Ammon's horn (tissue), 1 donor: ENCODE measurements at regions not wholly inside any gene's neighbourhood (a gene's known extent, or its start where the extent isn't known, plus 50 kb on each side); places are given as distances from the start of the nearest gene placed in this dataset.
A peak's percentile ranks its signal among the peaks of the same experiment; 100 is the strongest.

ENCODE experiments used
- DNase-seq: peaks from one replicate; pipeline ENCODE4 v3.0.0-alpha.2; 2016; ENCODE audit warnings: low spot score

GRCh38 chr9:78601957-78602565 is 305.1 kb downstream of the PSAT1 start:
- DNase-seq, result peak; percentile 63

- no peak for DNase-seq
These were observed 308.4 kb downstream of the PSAT1 start for GRCh38 chr9:78605041-78606000.

GRCh38 chr9:78606001-78606379 is 309.1 kb downstream of the PSAT1 start:
- DNase-seq, result no peak

GRCh38 chr9:78607853-78608252 is 310.9 kb downstream of the PSAT1 start:
- DNase-seq, result no peak

GRCh38 chr9:78609450-78609849 is 312.5 kb downstream of the PSAT1 start:
- no peak for DNase-seq

GRCh38 chr9:78612091-78612490 is 315.2 kb downstream of the PSAT1 start:
- no peak for DNase-seq

- no peak for DNase-seq
These were observed 316.1 kb downstream of the PSAT1 start for GRCh38 chr9:78613006-78613405.

- no peak for DNase-seq
These were observed 318.0 kb downstream of the PSAT1 start for GRCh38 chr9:78614892-78615291.

- no peak for DNase-seq
These were observed 318.4 kb downstream of the PSAT1 start for GRCh38 chr9:78615372-78615771.

GRCh38 chr9:78618735-78619134 is 321.8 kb downstream of the PSAT1 start:
- DNase-seq, result no peak

- DNase-seq, result no peak
These were observed 323.4 kb downstream of the PSAT1 start for GRCh38 chr9:78620303-78620702.

GRCh38 chr9:78620764-78621163 is 323.8 kb downstream of the PSAT1 start:
- DNase-seq, result no peak

- no peak for DNase-seq
These were observed 325.2 kb downstream of the PSAT1 start for GRCh38 chr9:78622126-78622525.

- DNase-seq, result no peak
These were observed 330.0 kb downstream of the PSAT1 start for GRCh38 chr9:78626971-78627370.

- no peak for DNase-seq
These were observed 334.0 kb downstream of the PSAT1 start for GRCh38 chr9:78630966-78631365.

- no peak for DNase-seq
These were observed 343.8 kb downstream of the PSAT1 start for GRCh38 chr9:78640728-78641127.

GRCh38 chr9:78644359-78644758 is 347.4 kb downstream of the PSAT1 start:
- DNase-seq, result no peak

- DNase-seq, result no peak
These were observed 357.4 kb downstream of the PSAT1 start for GRCh38 chr9:78654324-78654723.

- no peak for DNase-seq
These were observed 366.4 kb downstream of the PSAT1 start for GRCh38 chr9:78663369-78663768.

GRCh38 chr9:78664370-78664769 is 367.4 kb downstream of the PSAT1 start:
- DNase-seq, result no peak

- no peak for DNase-seq
These were observed 370.0 kb downstream of the PSAT1 start for GRCh38 chr9:78666818-78667414.

- DNase-seq, result no peak
These were observed 371.4 kb downstream of the PSAT1 start for GRCh38 chr9:78668148-78668832.
